GM23338 (cell line): ENCODE measurements at regions not wholly inside any gene's neighbourhood (a gene's known extent, or its start where the extent isn't known, plus 50 kb on each side); places are given as distances from the start of the nearest gene placed in this dataset.

Source experiments
- ATAC-seq: fragments of 200-7000 bp; cut with Tn5 transposase; 3 replicates; pipeline ENCODE4 v1.9.1; 2020
- DNase-seq: peaks from one replicate; pipeline ENCODE4 v3.0.0-alpha.2; 2015; ENCODE audit warnings: low spot score
- H2AFZ ChIP-seq: fragments of 200-600 bp; sonication (generic); 2 replicates; pipeline ENCODE4 v1.8.0; 2016; ENCODE audit warnings: antibody characterized with exemption, mild to moderate bottlenecking, moderate library complexity
- H3F3A ChIP-seq: fragments of 200-600 bp; sonication (generic); replicated peaks from 2 replicates; pipeline ENCODE4 v1.8.0; 2017; ENCODE audit warnings: antibody characterized with exemption, mixed run types, low read depth
- H3K27ac ChIP-seq: fragments of 200-600 bp; sonication (generic); 2 replicates; pipeline ENCODE4 v1.6.1; 2016; ENCODE audit warnings: low read depth
- H3K27me3 ChIP-seq: fragments of 200-600 bp; sonication (generic); 2 replicates; pipeline ENCODE4 v1.8.0; 2016; ENCODE audit warnings: mild to moderate bottlenecking, mixed run types, moderate library complexity; ENCODE audit not compliant: insufficient read depth
- H3K36me3 ChIP-seq: fragments of 200-600 bp; sonication (generic); 2 replicates; pipeline ENCODE4 v1.8.0; 2016; ENCODE audit warnings: mild to moderate bottlenecking; ENCODE audit not compliant: insufficient read depth
- H3K4me1 ChIP-seq: fragments of 200-600 bp; sonication (generic); 2 replicates; pipeline ENCODE4 v1.8.0; 2016; ENCODE audit warnings: mild to moderate bottlenecking, moderate library complexity; ENCODE audit not compliant: insufficient read depth
- H3K4me2 ChIP-seq: fragments of 200-600 bp; sonication (generic); 2 replicates; pipeline ENCODE4 v1.7.1; 2017; ENCODE audit warnings: mixed run types
- H3K4me3 ChIP-seq: fragments of 200-600 bp; sonication (generic); 2 replicates; pipeline ENCODE4 v1.6.1; 2016; ENCODE audit warnings: mixed run types
- H3K79me2 ChIP-seq: fragments of 200-600 bp; sonication (generic); replicated peaks from 2 replicates; pipeline ENCODE4 v1.8.0; 2017; ENCODE audit warnings: mild to moderate bottlenecking; ENCODE audit not compliant: insufficient read depth
- H3K9me2 ChIP-seq: fragments of 200-600 bp; sonication (generic); 2 replicates; pipeline ENCODE4 v1.8.0; 2017; ENCODE audit not compliant: insufficient read depth
- H4K20me1 ChIP-seq: fragments of 200-600 bp; sonication (generic); replicated peaks from 2 replicates; pipeline ENCODE4 v1.8.0; 2017; ENCODE audit warnings: mild to moderate bottlenecking; ENCODE audit not compliant: insufficient read depth
- H3K27ac Mint-ChIP-seq: 2 replicates; pipeline ENCODE4 v1.8.0; 2020; ENCODE audit warnings: inconsistent platforms, mild to moderate bottlenecking, moderate library complexity, mixed read lengths
- H3K27me3 Mint-ChIP-seq: 3 replicates; pipeline ENCODE4 v1.8.0; 2022; ENCODE audit warnings: low read depth, mild to moderate bottlenecking, moderate library complexity, mixed read lengths, inconsistent platforms; ENCODE audit not compliant: insufficient read depth, poor library complexity
- H3K36me3 Mint-ChIP-seq: 3 replicates; pipeline ENCODE4 v1.8.0; 2021; ENCODE audit warnings: low read depth, mild to moderate bottlenecking, inconsistent platforms, moderate library complexity, mixed read lengths
- H3K4me1 Mint-ChIP-seq: 3 replicates; pipeline ENCODE4 v1.8.0; 2020; ENCODE audit warnings: mild to moderate bottlenecking, inconsistent platforms, mixed read lengths
- H3K4me3 Mint-ChIP-seq: 3 replicates; pipeline ENCODE4 v1.8.0; 2021; ENCODE audit warnings: moderate library complexity, mild to moderate bottlenecking, inconsistent platforms, mixed read lengths
- H3K9me3 Mint-ChIP-seq: 3 replicates; pipeline ENCODE4 v1.8.0; 2020; ENCODE audit warnings: moderate library complexity, mild to moderate bottlenecking, inconsistent platforms, mixed read lengths
- CREB1 ChIP-seq: fragments of 250-450 bp; sonication (Bioruptor Pico); IDR thresholded peaks from 2 replicates; pipeline ENCODE4 v1.5.0; 2020; ENCODE audit warnings: low read depth, mild to moderate bottlenecking, moderate library complexity
- ETS1 ChIP-seq: IDR thresholded peaks from 2 replicates; pipeline ENCODE4 v1.6.1; 2016; ENCODE audit warnings: antibody characterized with exemption
- EZH2 ChIP-seq: fragments of 200-600 bp; sonication (generic); IDR thresholded peaks from one replicate; pipeline ENCODE4 v1.8.0; 2017; ENCODE audit warnings: antibody characterized with exemption, mild to moderate bottlenecking, low read depth; ENCODE audit not compliant: unreplicated experiment
- EZH2phosphoT487 ChIP-seq: fragments of 200-600 bp; sonication (generic); IDR thresholded peaks from one replicate; pipeline ENCODE4 v1.8.1; 2018; ENCODE audit warnings: antibody characterized with exemption; ENCODE audit not compliant: unreplicated experiment
- JUNB ChIP-seq: IDR thresholded peaks from one replicate; pipeline ENCODE4 v1.6.1; 2016; ENCODE audit warnings: antibody characterized with exemption; ENCODE audit not compliant: unreplicated experiment
- NANOG ChIP-seq: IDR thresholded peaks from 2 replicates; pipeline ENCODE4 v1.6.1; 2016; ENCODE audit warnings: antibody characterized with exemption, borderline replicate concordance
- POLR2AphosphoS5 ChIP-seq: IDR thresholded peaks from 2 replicates; pipeline ENCODE4 v1.6.1; 2016; ENCODE audit warnings: antibody characterized with exemption, low read depth
- STAT1 ChIP-seq: IDR thresholded peaks from one replicate; pipeline ENCODE4 v1.6.1; 2016; ENCODE audit warnings: antibody characterized with exemption; ENCODE audit not compliant: unreplicated experiment
- ZNF114 ChIP-seq: fragments of 250-450 bp; sonication (Bioruptor Pico); IDR thresholded peaks from 2 replicates; pipeline ENCODE4 v1.5.0; 2020; ENCODE audit warnings: mild to moderate bottlenecking, moderate library complexity
- ZNF331 ChIP-seq: fragments of 250-450 bp; sonication (Bioruptor Pico); IDR thresholded peaks from 2 replicates; pipeline ENCODE4 v1.5.0; 2020; ENCODE audit warnings: low read depth, mild to moderate bottlenecking, moderate library complexity
- TF ChIP-seq, protein P1 (sequence below): fragments of 250-450 bp; sonication (Bioruptor Pico); IDR thresholded peaks from 2 replicates; pipeline ENCODE4 v1.5.0; 2020; ENCODE audit warnings: mild to moderate bottlenecking, moderate library complexity
- TF ChIP-seq, protein P2 (sequence below): IDR thresholded peaks from one replicate; pipeline ENCODE4 v1.6.1; 2018; ENCODE audit warnings: antibody characterized with exemption; ENCODE audit not compliant: unreplicated experiment
- TF ChIP-seq, protein P3 (sequence below), 2 experiments: fragments of 200-600 bp in 1 of 2; sonication (generic) in 1 of 2; conservative IDR thresholded peaks; 2 replicates each; pipeline versions ENCODE4 v1.5.1 to v1.6.1; 2016 to 2017; ENCODE audit warnings: antibody characterized with exemption in 2 of 2, low read depth in 2 of 2, mild to moderate bottlenecking in 2 of 2, moderate library complexity in 1 of 2

- peaks cover 4% of the 10 kb centered on the region for H3K27me3 Mint-ChIP-seq
- Histone ChIP-seq H3F3A (no peaks in the 10 kb centered on the region), H3K4me2 (no peak overlapping the region), H3K79me2 (no peaks in the 10 kb centered on the region), H3K4me1 (no peaks in the 10 kb centered on the region), H4K20me1 (no peaks in the 10 kb centered on the region), H3K27ac (no peak overlapping the region), H3K36me3 (no peaks in the 10 kb centered on the region), H2AFZ (peak overlapping the region; percentile 40; the same call in 1 of the 2 replicates), H3K9me2 (no peaks in the 10 kb centered on the region), H3K27me3 (no peaks in the 10 kb centered on the region), H3K4me3 (no peak overlapping the region)
- TF ChIP-seq ZNF331 (no peak), NANOG (no peak), EZH2phosphoT487 (no peak), EZH2 (no peak), JUNB (no peak), POLR2AphosphoS5 (no peak), ETS1 (no peak), CREB1 (CRISPR knock-in tag) (no peak), STAT1 (no peak), ZNF114 (CRISPR knock-in tag) (no peak)
- TF ChIP-seq, protein P1, sequence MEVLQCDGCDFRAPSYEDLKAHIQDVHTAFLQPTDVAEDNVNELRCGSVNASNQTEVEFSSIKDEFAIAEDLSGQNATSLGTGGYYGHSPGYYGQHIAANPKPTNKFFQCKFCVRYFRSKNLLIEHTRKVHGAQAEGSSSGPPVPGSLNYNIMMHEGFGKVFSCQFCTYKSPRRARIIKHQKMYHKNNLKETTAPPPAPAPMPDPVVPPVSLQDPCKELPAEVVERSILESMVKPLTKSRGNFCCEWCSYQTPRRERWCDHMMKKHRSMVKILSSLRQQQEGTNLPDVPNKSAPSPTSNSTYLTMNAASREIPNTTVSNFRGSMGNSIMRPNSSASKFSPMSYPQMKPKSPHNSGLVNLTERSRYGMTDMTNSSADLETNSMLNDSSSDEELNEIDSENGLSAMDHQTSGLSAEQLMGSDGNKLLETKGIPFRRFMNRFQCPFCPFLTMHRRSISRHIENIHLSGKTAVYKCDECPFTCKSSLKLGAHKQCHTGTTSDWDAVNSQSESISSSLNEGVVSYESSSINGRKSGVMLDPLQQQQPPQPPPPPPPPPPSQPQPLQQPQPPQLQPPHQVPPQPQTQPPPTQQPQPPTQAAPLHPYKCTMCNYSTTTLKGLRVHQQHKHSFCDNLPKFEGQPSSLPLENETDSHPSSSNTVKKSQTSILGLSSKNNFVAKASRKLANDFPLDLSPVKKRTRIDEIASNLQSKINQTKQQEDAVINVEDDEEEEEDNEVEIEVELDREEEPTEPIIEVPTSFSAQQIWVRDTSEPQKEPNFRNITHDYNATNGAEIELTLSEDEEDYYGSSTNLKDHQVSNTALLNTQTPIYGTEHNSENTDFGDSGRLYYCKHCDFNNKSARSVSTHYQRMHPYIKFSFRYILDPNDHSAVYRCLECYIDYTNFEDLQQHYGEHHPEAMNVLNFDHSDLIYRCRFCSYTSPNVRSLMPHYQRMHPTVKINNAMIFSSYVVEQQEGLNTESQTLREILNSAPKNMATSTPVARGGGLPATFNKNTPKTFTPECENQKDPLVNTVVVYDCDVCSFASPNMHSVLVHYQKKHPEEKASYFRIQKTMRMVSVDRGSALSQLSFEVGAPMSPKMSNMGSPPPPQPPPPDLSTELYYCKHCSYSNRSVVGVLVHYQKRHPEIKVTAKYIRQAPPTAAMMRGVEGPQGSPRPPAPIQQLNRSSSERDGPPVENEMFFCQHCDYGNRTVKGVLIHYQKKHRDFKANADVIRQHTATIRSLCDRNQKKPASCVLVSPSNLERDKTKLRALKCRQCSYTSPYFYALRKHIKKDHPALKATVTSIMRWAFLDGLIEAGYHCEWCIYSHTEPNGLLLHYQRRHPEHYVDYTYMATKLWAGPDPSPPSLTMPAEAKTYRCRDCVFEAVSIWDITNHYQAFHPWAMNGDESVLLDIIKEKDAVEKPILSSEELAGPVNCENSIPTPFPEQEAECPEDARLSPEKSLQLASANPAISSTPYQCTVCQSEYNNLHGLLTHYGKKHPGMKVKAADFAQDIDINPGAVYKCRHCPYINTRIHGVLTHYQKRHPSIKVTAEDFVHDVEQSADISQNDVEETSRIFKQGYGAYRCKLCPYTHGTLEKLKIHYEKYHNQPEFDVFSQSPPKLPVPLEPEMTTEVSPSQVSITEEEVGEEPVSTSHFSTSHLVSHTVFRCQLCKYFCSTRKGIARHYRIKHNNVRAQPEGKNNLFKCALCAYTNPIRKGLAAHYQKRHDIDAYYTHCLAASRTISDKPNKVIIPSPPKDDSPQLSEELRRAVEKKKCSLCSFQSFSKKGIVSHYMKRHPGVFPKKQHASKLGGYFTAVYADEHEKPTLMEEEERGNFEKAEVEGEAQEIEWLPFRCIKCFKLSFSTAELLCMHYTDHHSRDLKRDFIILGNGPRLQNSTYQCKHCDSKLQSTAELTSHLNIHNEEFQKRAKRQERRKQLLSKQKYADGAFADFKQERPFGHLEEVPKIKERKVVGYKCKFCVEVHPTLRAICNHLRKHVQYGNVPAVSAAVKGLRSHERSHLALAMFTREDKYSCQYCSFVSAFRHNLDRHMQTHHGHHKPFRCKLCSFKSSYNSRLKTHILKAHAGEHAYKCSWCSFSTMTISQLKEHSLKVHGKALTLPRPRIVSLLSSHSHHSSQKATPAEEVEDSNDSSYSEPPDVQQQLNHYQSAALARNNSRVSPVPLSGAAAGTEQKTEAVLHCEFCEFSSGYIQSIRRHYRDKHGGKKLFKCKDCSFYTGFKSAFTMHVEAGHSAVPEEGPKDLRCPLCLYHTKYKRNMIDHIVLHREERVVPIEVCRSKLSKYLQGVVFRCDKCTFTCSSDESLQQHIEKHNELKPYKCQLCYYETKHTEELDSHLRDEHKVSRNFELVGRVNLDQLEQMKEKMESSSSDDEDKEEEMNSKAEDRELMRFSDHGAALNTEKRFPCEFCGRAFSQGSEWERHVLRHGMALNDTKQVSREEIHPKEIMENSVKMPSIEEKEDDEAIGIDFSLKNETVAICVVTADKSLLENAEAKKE (CRISPR knock-in tag) = no peak
- TF ChIP-seq, protein P2, sequence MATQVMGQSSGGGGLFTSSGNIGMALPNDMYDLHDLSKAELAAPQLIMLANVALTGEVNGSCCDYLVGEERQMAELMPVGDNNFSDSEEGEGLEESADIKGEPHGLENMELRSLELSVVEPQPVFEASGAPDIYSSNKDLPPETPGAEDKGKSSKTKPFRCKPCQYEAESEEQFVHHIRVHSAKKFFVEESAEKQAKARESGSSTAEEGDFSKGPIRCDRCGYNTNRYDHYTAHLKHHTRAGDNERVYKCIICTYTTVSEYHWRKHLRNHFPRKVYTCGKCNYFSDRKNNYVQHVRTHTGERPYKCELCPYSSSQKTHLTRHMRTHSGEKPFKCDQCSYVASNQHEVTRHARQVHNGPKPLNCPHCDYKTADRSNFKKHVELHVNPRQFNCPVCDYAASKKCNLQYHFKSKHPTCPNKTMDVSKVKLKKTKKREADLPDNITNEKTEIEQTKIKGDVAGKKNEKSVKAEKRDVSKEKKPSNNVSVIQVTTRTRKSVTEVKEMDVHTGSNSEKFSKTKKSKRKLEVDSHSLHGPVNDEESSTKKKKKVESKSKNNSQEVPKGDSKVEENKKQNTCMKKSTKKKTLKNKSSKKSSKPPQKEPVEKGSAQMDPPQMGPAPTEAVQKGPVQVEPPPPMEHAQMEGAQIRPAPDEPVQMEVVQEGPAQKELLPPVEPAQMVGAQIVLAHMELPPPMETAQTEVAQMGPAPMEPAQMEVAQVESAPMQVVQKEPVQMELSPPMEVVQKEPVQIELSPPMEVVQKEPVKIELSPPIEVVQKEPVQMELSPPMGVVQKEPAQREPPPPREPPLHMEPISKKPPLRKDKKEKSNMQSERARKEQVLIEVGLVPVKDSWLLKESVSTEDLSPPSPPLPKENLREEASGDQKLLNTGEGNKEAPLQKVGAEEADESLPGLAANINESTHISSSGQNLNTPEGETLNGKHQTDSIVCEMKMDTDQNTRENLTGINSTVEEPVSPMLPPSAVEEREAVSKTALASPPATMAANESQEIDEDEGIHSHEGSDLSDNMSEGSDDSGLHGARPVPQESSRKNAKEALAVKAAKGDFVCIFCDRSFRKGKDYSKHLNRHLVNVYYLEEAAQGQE = no peak
- TF ChIP-seq, protein P3, sequence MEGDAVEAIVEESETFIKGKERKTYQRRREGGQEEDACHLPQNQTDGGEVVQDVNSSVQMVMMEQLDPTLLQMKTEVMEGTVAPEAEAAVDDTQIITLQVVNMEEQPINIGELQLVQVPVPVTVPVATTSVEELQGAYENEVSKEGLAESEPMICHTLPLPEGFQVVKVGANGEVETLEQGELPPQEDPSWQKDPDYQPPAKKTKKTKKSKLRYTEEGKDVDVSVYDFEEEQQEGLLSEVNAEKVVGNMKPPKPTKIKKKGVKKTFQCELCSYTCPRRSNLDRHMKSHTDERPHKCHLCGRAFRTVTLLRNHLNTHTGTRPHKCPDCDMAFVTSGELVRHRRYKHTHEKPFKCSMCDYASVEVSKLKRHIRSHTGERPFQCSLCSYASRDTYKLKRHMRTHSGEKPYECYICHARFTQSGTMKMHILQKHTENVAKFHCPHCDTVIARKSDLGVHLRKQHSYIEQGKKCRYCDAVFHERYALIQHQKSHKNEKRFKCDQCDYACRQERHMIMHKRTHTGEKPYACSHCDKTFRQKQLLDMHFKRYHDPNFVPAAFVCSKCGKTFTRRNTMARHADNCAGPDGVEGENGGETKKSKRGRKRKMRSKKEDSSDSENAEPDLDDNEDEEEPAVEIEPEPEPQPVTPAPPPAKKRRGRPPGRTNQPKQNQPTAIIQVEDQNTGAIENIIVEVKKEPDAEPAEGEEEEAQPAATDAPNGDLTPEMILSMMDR (conservative IDR thresholded peaks at IDR 0.05; ENCODE audit: low read depth in 2 of 2) = no peak
- no peaks in the 10 kb centered on the region; the same call in 2 of the 3 replicates for H3K4me1 Mint-ChIP-seq
- DNase-seq (no peak), ATAC-seq (no peak)
- H3K36me3 Mint-ChIP-seq = peaks cover 13% of the 10 kb centered on the region
- H3K9me3 Mint-ChIP-seq = peaks cover 6% of the 10 kb centered on the region; the same call in 1 of the 3 replicates
- no peak overlapping the region for H3K4me3 Mint-ChIP-seq
- H3K27ac Mint-ChIP-seq = no peak overlapping the region
Measured at GRCh38 chr9:26142201-26142600, 464.0 kb upstream of the TUSC1 start.
